SK-N-SH (cell line): ENCODE measurements at regions not wholly inside any gene's neighbourhood (a gene's known extent, or its start where the extent isn't known, plus 50 kb on each side); places are given as distances from the start of the nearest gene placed in this dataset.

Experiments
- CTCF ChIA-PET: fragments of 300-600, 350-600 bp; formaldehyde crosslinking; extraction: SDS; loops from one replicate; lab custom pipeline; 2021; lab: Yijun Ruan, JAX
- POLR2A ChIA-PET: fragments of 350-600 bp; sonication (Branson Sonifier 250); formaldehyde crosslinking; extraction: SDS; loops from one replicate; lab custom pipeline; 2020; ENCODE audit warnings: antibody characterized with exemption, inconsistent platforms; lab: Yijun Ruan, JAX
- DNase-seq: peaks from one replicate; pipeline ENCODE4 v3.0.0; 2012
- H2AFZ ChIP-seq: fragments of 200-600 bp; sonication (generic); 2 replicates; pipeline ENCODE4 v1.8.1; 2016; ENCODE audit warnings: antibody characterized with exemption, mild to moderate bottlenecking, low read depth
- H3F3A ChIP-seq: fragments of 200-600 bp; sonication (generic); replicated peaks from 2 replicates; pipeline ENCODE3; 2016; ENCODE audit warnings: antibody characterized with exemption, mild to moderate bottlenecking; ENCODE audit not compliant: insufficient read depth
- H3K27ac ChIP-seq, 2 experiments: fragments of 200-500 bp in 1 of 2; fragments of 200-600 bp in 1 of 2; sonication (Bioruptor generic) in 1 of 2; sonication (generic), shearing (Covaris generic) in 1 of 2; 2 replicates each; pipeline versions ENCODE4 v1.5.1 to v1.6.1; 2014 to 2016; ENCODE audit warnings: low read depth in 2 of 2, inconsistent platforms in 1 of 2, low read length in 1 of 2, mild to moderate bottlenecking in 1 of 2, mixed read lengths in 1 of 2
- H3K27me3 ChIP-seq: fragments of 200-600 bp; sonication (generic), shearing (Covaris generic); 2 replicates; pipeline ENCODE4 v1.6.1; 2016; ENCODE audit warnings: mixed run types; ENCODE audit not compliant: insufficient read depth
- H3K36me3 ChIP-seq, 2 experiments: fragments of 200-500 bp in 1 of 2; fragments of 200-600 bp in 1 of 2; sonication (Bioruptor generic) in 1 of 2; sonication (generic) in 1 of 2; replicated peaks in 1 of 2; 2 replicates each; pipeline versions ENCODE3 to v1.5.1; 2014 to 2016; ENCODE audit warnings: low read length in 1 of 2, mild to moderate bottlenecking in 1 of 2; ENCODE audit not compliant: insufficient read depth in 2 of 2, control insufficient read depth in 1 of 2
- H3K4me1 ChIP-seq, 2 experiments: fragments of 200-500 bp in 1 of 2; fragments of 200-600 bp in 1 of 2; sonication (Bioruptor generic) in 1 of 2; sonication (generic), shearing (Covaris generic) in 1 of 2; 2 replicates each; pipeline versions ENCODE4 v1.5.1 to v1.6.1; 2014 to 2016; ENCODE audit warnings: low read depth in 1 of 2, low read length in 1 of 2, mixed run types in 1 of 2; ENCODE audit not compliant: insufficient read depth in 2 of 2, control insufficient read depth in 1 of 2
- H3K4me2 ChIP-seq: fragments of 200-600 bp; sonication (generic), shearing (Covaris generic); 2 replicates; pipeline ENCODE4 v1.6.1; 2017; ENCODE audit warnings: mixed run types
- H3K4me3 ChIP-seq, 2 experiments: fragments of 200-500 bp in 1 of 2; fragments of 200-600 bp in 1 of 2; sonication (Bioruptor generic) in 1 of 2; sonication (generic), shearing (Covaris generic) in 1 of 2; 2 replicates each; pipeline versions ENCODE4 v1.5.1 to v1.8.1; 2014 to 2016; ENCODE audit warnings: low read depth in 2 of 2, inconsistent platforms in 1 of 2, low read length in 1 of 2, mild to moderate bottlenecking in 1 of 2, mixed read lengths in 1 of 2, moderate library complexity in 1 of 2
- H3K79me2 ChIP-seq: fragments of 200-600 bp; sonication (generic); 2 replicates; pipeline ENCODE4 v1.8.1; 2017; ENCODE audit warnings: mild to moderate bottlenecking; ENCODE audit not compliant: insufficient read depth
- H3K9ac ChIP-seq: fragments of 200-600 bp; sonication (generic); 2 replicates; pipeline ENCODE4 v1.6.1; 2017; ENCODE audit warnings: mixed run types
- H3K9me2 ChIP-seq: fragments of 200-600 bp; sonication (generic); 2 replicates; pipeline ENCODE4 v1.6.1; 2017; ENCODE audit warnings: mixed run types
- H3K9me3 ChIP-seq: fragments of 200-600 bp; sonication (generic); 2 replicates; pipeline ENCODE4 v1.6.1; 2017; ENCODE audit warnings: mixed run types, mild to moderate bottlenecking, moderate library complexity
- H4K20me1 ChIP-seq: fragments of 200-600 bp; sonication (generic); 2 replicates; pipeline ENCODE4 v1.6.1; 2017; ENCODE audit warnings: mild to moderate bottlenecking, mixed run types; ENCODE audit not compliant: insufficient read depth
- ELF1 ChIP-seq: IDR thresholded peaks from 2 replicates; pipeline ENCODE4 v1.4.0; 2012
- EP300 ChIP-seq, 2 experiments: IDR thresholded peaks; 2 replicates each; pipeline versions ENCODE4 v1.4.0 to v1.6.1; 2012; ENCODE audit warnings: borderline replicate concordance in 1 of 2, low read depth in 1 of 2, low read length in 1 of 2
- FOXJ3 ChIP-seq: sonication (generic); formaldehyde crosslinking; IDR thresholded peaks from 2 replicates; pipeline ENCODE4 v1.5.1; 2020; ENCODE audit warnings: mild to moderate bottlenecking, missing genetic modification reagents
- FOXM1 ChIP-seq: IDR thresholded peaks from 2 replicates; pipeline ENCODE4 v1.4.0; 2012; ENCODE audit warnings: low read depth, mild to moderate bottlenecking
- GABPA ChIP-seq: IDR thresholded peaks from 2 replicates; pipeline ENCODE4 v1.4.0; 2012; ENCODE audit warnings: low read depth, mild to moderate bottlenecking
- GATA2 ChIP-seq: sonication (generic); formaldehyde crosslinking; IDR thresholded peaks from 2 replicates; pipeline ENCODE4 v1.5.0; 2020; ENCODE audit warnings: mild to moderate bottlenecking, missing genetic modification reagents
- JUND ChIP-seq: IDR thresholded peaks from 2 replicates; pipeline ENCODE4 v1.4.0; 2012
- MXI1 ChIP-seq: IDR thresholded peaks from 2 replicates; pipeline ENCODE4 v1.6.1; 2012; ENCODE audit warnings: mild to moderate bottlenecking, low read depth, low read length, improper control_type of control experiment
- NRF1 ChIP-seq: IDR thresholded peaks from 2 replicates; pipeline ENCODE4 v1.6.1; 2012; ENCODE audit warnings: low read depth, mild to moderate bottlenecking, low read length
- RAD21 ChIP-seq: IDR thresholded peaks from 2 replicates; pipeline ENCODE4 v1.6.1; 2012; ENCODE audit warnings: mild to moderate bottlenecking, low read length
- RFX5 ChIP-seq: IDR thresholded peaks from 2 replicates; pipeline ENCODE4 v1.6.1; 2012; ENCODE audit warnings: mild to moderate bottlenecking, improper control_type of control experiment, low read length
- SMC3 ChIP-seq: IDR thresholded peaks from 2 replicates; pipeline ENCODE4 v1.6.1; 2012; ENCODE audit warnings: low read depth, low read length, improper control_type of control experiment
- TAF1 ChIP-seq: IDR thresholded peaks from 2 replicates; pipeline ENCODE4 v1.6.1; 2012; ENCODE audit warnings: low read depth, mild to moderate bottlenecking, low read length, moderate library complexity, borderline replicate concordance
- YY1 ChIP-seq: IDR thresholded peaks from 2 replicates; pipeline ENCODE4 v1.4.0; 2012; ENCODE audit warnings: low read depth, mild to moderate bottlenecking
- WGBS: methylation state at CpG from one replicate; pipeline ENCODE4 v1.1.6; 2017; ENCODE audit warnings: low lambda C conversion rate; 5-methylcytosine and 5-hydroxymethylcytosine counted together
- TF ChIP-seq, protein P1 (sequence below): IDR thresholded peaks from 2 replicates; pipeline ENCODE4 v1.4.0; 2012; ENCODE audit warnings: low read depth, borderline replicate concordance
- TF ChIP-seq, protein P2 (sequence below): fragments of 200-600 bp; sonication (generic); IDR thresholded peaks from 2 replicates; pipeline ENCODE4 v1.6.1; 2017; ENCODE audit warnings: antibody characterized with exemption, mild to moderate bottlenecking, moderate library complexity
- TF ChIP-seq, protein P3 (sequence below): fragments of 150-350 bp; IDR thresholded peaks from 2 replicates; pipeline ENCODE4 v1.6.1; 2016; ENCODE audit warnings: mild to moderate bottlenecking, low read depth, low read length
- TF ChIP-seq, protein P4 (sequence below): IDR thresholded peaks from 2 replicates; pipeline ENCODE4; 2012
- TF ChIP-seq, protein P5 (sequence below): IDR thresholded peaks from 2 replicates; pipeline ENCODE4 v1.4.0; 2012; ENCODE audit warnings: low read depth

DNA sequence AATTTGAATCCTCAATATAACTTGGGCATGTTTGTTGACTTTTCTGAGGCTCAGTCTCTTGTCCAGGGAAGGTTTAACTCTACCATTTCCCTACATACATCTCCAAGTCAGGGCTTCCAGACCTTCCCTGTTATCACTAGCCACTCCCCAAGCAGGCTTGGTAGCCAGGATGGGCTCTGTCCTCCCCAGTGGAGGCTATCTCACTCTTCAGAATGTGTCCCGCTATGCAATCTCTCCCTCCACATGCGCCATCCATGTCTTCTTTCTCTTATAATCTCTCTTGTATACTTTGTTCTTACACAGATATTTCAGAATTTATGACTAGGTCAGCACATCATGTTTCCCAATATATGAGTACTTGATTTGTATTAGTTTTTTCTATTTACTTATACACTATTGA, 310.4 kb downstream of the HGF start:
- TF ChIP-seq RFX5: no peak
- TF ChIP-seq FOXJ3 (CRISPR knock-in tag): no peak
- TF ChIP-seq MXI1: no peak
- TF ChIP-seq RAD21: no peak
- TF ChIP-seq FOXM1: no peak
- no peak for TF ChIP-seq NRF1
- TF ChIP-seq SMC3: no peak
- TF ChIP-seq, protein P1, sequence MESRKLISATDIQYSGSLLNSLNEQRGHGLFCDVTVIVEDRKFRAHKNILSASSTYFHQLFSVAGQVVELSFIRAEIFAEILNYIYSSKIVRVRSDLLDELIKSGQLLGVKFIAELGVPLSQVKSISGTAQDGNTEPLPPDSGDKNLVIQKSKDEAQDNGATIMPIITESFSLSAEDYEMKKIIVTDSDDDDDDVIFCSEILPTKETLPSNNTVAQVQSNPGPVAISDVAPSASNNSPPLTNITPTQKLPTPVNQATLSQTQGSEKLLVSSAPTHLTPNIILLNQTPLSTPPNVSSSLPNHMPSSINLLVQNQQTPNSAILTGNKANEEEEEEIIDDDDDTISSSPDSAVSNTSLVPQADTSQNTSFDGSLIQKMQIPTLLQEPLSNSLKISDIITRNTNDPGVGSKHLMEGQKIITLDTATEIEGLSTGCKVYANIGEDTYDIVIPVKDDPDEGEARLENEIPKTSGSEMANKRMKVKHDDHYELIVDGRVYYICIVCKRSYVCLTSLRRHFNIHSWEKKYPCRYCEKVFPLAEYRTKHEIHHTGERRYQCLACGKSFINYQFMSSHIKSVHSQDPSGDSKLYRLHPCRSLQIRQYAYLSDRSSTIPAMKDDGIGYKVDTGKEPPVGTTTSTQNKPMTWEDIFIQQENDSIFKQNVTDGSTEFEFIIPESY: no peak
- no peak for TF ChIP-seq GATA2 (CRISPR knock-in tag)
- TF ChIP-seq TAF1: no peak
- no peak for TF ChIP-seq GABPA
- no peak for TF ChIP-seq EP300 (IDR thresholded peaks at IDR 0.05; ENCODE audit: borderline replicate concordance in 1 of 2, low read depth in 1 of 2, low read length in 1 of 2)
- TF ChIP-seq, protein P2, sequence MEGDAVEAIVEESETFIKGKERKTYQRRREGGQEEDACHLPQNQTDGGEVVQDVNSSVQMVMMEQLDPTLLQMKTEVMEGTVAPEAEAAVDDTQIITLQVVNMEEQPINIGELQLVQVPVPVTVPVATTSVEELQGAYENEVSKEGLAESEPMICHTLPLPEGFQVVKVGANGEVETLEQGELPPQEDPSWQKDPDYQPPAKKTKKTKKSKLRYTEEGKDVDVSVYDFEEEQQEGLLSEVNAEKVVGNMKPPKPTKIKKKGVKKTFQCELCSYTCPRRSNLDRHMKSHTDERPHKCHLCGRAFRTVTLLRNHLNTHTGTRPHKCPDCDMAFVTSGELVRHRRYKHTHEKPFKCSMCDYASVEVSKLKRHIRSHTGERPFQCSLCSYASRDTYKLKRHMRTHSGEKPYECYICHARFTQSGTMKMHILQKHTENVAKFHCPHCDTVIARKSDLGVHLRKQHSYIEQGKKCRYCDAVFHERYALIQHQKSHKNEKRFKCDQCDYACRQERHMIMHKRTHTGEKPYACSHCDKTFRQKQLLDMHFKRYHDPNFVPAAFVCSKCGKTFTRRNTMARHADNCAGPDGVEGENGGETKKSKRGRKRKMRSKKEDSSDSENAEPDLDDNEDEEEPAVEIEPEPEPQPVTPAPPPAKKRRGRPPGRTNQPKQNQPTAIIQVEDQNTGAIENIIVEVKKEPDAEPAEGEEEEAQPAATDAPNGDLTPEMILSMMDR: no peak
- TF ChIP-seq, protein P3, sequence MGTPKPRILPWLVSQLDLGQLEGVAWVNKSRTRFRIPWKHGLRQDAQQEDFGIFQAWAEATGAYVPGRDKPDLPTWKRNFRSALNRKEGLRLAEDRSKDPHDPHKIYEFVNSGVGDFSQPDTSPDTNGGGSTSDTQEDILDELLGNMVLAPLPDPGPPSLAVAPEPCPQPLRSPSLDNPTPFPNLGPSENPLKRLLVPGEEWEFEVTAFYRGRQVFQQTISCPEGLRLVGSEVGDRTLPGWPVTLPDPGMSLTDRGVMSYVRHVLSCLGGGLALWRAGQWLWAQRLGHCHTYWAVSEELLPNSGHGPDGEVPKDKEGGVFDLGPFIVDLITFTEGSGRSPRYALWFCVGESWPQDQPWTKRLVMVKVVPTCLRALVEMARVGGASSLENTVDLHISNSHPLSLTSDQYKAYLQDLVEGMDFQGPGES: no peak
- TF ChIP-seq, protein P4, sequence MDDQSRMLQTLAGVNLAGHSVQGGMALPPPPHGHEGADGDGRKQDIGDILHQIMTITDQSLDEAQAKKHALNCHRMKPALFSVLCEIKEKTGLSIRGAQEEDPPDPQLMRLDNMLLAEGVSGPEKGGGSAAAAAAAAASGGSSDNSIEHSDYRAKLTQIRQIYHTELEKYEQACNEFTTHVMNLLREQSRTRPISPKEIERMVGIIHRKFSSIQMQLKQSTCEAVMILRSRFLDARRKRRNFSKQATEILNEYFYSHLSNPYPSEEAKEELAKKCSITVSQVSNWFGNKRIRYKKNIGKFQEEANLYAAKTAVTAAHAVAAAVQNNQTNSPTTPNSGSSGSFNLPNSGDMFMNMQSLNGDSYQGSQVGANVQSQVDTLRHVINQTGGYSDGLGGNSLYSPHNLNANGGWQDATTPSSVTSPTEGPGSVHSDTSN: no peak
- TF ChIP-seq JUND: no peak
- TF ChIP-seq, protein P5, sequence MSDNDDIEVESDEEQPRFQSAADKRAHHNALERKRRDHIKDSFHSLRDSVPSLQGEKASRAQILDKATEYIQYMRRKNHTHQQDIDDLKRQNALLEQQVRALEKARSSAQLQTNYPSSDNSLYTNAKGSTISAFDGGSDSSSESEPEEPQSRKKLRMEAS: no peak
- no peak for TF ChIP-seq ELF1
- no peak for TF ChIP-seq YY1
- no peaks in the 10 kb centered on the region for H3K36me3 ChIP-seq
- no peak overlapping the region for H2AFZ ChIP-seq
- no peak for DNase-seq
- no peaks in the 10 kb centered on the region for H3K27me3 ChIP-seq
- no peaks in the 10 kb centered on the region for H3K79me2 ChIP-seq
- no peak overlapping the region for H3K4me3 ChIP-seq
- POLR2A ChIA-PET: no interaction called here
- no peak overlapping the region for H3K4me2 ChIP-seq
- H3F3A ChIP-seq: no peaks in the 10 kb centered on the region
- H3K9me3 ChIP-seq: no peaks in the 10 kb centered on the region
- CTCF ChIA-PET: interaction anchor here (1.4 to 3.2 kb wide), 2 partner anchors 10 to 539 kb away, joined by 5 to 31 read pairs; no protein-coding TSS in a partner anchor
- H3K27ac ChIP-seq: peak overlapping the region in 1 of 2 experiments; percentile 76; a peak in 1 of 4 replicates
- H3K4me1 ChIP-seq: peaks cover 0 to 17% of the 10 kb centered on the region in 2 experiments; a peak in 2 of 4 replicates
- 97% methylated on average over 2 of the region's 2 CpGs for WGBS
- no peaks in the 10 kb centered on the region for H4K20me1 ChIP-seq
- H3K9ac ChIP-seq: no peak overlapping the region
- H3K9me2 ChIP-seq: no peaks in the 10 kb centered on the region
